HG02678 (cell line): ENCODE measurements at regions not wholly inside any gene's neighbourhood (a gene's known extent, or its start where the extent isn't known, plus 50 kb on each side); places are given as distances from the start of the nearest gene placed in this dataset.

Experiments used
- ATAC-seq: cut with Tn5 transposase; IDR thresholded peaks from one replicate; pipeline ENCODE4 v1.9.1; 2021; ENCODE audit warnings: mild to moderate bottlenecking, moderate library complexity; ENCODE audit not compliant: unreplicated experiment

DNA sequence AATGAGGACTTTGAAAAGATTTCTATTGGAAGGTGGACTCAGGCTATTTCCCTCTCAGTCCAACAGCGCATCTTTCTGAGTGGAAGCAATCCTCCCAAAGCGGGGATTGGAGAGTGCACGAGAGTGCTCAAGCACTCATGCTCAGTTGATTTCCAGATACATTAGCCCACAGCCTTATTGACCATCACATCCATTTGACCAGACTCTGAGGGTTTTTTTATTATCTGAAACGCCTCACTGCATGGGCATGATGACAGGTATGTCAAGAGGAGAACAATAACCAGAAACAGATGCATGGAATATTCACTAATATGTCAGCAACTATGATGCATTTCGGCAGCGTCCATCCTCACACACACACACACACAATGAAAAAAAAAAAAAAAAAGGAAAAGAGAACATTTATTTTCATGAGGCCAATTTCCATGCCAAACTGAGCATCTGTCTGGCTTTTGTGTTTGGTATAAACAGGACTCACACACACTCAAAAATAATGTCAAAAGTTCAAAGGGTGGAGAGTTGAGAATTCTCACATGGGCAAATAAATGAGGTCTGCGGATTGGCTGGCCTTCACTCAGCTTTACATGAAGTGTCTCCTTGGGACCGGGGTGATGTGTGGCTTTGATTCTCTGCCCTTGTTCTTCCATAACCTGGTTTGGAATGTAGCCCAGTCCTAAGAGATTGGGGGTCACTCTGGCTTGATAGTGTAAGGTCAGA, 371.6 kb downstream of the MCTP2 start:
- ATAC-seq: no peak

DNA sequence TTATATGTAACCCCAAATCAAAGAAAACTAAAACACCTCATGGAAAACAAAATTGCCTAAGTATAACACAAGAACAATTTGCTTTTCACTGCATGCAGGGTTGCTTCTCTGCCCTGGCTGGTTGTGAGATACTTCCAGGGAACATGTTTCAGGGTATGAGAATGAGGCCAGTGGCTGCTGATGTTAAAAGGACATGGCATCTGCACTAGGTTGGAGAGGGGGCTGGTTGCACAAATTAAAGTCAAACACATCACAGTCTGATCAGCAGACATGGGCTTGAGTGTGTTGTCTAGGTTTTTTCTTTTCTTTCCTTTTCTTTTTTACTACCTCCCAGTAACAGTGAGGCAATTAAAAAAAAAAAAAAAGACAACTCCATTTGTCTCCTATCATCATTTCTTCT, 374.9 kb downstream of the MCTP2 start:
- no peak for ATAC-seq

- no peak for ATAC-seq
Measured at GRCh38 chr15:94607176-94607654, 375.9 kb downstream of the MCTP2 start.

DNA sequence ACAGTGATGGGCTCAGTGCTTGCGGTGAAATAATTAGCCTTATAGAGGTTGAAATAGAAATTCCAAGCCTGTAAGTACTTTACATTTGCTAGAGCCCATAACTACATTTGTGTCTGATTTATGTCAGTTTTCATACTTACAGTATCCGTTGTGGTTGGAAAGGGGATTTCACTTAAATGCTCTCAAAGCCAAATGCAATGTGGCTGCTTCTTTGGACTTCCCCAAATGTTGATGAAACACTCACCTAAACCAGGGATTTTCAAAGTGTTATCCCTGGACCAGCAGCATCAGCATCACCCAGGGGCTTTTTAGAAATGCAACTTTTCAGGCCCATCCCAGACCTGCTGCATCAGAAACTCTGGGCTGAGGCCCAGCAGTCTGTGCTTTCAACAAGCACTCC, 378.7 kb downstream of the MCTP2 start:
- ATAC-seq: peak; percentile 88

DNA sequence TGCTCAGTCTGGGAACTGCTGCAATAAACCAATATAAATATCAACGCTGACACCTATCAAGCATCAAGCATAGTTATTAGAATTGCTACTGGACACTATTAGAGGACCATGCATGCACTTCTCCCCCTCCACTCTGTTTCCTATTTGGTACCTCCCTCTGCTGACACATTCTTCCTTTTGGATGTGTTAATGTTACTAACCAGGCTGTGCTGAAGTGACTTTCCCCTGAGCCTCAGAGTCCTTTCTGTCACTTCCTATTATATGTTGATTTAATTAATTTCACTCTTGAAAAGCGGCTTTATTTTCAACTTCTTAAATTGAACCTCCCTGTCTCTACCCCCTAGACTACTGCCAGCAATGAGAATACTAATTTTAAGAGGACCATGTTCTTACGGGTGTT, 379.1 kb downstream of the MCTP2 start:
- ATAC-seq: no peak

DNA sequence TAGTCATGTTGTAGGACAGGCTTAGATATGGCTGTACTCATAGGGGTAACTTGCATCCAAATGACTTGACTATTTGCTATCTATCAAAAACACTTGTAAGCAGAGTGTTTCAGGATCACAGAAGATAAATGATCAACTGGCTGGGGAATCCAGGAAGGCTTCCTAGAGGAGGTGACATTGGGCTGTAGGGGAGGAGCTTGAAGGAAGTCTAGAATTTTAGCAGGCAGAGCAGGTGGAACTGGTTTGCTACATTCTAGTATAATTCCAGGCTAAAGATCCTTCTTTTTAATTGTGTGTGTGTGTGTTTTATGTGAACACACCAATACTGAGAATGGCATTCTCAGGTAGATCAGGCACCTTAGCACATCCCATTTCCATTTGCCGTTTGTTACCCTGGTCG, 380.3 kb downstream of the MCTP2 start:
- no peak for ATAC-seq

GRCh38 chr15:94615688-94616087, 384.3 kb downstream of the MCTP2 start:
- no peak for ATAC-seq

GRCh38 chr15:94620632-94621031, 389.3 kb downstream of the MCTP2 start:
- ATAC-seq: no peak

DNA sequence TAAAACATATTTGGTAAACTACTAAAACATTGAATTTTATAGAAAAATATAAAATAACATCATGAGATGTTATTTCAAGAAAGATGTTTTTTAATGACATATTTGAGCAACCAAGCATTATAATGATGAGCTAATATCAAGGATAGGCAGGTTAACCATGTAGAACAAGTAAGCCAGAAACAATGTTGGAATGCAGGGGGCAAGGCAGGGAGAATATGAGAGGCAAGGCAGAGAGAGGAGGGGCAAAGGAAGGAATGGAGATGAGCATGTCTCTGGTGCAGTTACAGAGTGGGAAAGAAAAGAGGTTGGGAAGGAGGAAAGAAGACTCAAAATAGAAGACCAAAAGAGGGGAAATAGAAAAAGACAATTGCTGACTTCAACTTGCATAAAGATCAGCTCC, 390.4 kb downstream of the MCTP2 start:
- no peak for ATAC-seq

GRCh38 chr15:94626949-94627348, 395.6 kb downstream of the MCTP2 start:
- no peak for ATAC-seq

DNA sequence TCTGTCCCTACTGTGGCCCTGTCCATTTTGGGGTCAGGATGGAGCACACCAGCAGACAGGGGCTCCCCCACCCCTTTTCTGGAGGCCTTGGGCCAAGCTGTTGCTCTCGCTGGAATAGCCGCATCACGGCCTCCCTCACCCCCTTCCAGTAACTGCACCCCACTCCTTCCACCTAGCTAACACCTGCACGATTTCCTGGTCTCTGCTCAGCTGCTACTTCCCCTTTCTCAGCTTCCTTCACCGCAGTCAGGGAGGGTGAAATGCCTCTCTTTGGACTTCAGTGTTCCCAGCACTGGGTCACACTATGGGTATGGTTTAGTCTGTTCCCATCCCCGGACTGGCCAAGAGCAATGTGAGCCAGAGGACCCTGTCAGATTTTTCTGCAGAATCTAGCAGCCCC, 400.2 kb downstream of the MCTP2 start:
- ATAC-seq: peak; percentile 70

DNA sequence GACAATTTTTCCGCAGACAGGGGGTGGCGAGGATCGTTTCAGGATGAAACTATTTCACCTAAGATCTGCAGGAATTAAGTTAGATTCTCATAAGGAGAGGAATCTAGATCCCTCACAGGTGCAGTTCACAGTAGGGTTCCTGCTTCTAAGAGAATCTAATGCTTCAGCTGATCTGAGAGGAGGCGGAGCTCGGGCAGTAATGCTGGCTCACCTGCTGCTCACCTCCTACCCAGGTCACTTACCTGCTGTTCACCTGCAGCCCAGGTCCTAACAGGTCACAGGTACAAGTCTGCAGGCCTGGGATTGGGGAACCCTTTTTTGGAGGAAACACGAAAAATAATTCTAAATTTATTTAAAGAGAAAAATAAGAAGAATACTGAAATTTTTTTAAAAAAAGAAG, 406.8 kb downstream of the MCTP2 start:
- ATAC-seq: no peak

- ATAC-seq: no peak
Measured at GRCh38 chr15:94639701-94640100, 408.3 kb downstream of the MCTP2 start.

GRCh38 chr15:94644433-94644832, 413.1 kb downstream of the MCTP2 start:
- no peak for ATAC-seq

DNA sequence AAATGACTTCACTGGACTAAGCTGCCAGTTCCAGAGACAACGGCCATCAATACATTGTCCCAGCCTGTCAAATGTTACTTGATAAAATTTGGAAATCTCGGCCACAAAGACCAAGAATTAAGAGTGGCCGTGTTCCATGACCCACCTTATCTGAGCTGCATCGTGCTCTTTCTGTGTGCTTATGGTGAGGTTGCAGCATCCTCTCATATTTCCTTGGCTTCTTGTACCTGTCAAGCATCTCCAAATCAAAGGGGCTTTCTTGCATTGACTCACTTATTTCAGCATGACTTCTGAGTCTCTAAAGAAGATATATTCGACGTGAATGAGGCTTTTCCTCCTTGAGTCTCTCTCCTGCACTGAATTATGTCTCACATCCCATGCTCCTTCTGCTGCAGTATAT, 421.7 kb downstream of the MCTP2 start:
- ATAC-seq: no peak

DNA sequence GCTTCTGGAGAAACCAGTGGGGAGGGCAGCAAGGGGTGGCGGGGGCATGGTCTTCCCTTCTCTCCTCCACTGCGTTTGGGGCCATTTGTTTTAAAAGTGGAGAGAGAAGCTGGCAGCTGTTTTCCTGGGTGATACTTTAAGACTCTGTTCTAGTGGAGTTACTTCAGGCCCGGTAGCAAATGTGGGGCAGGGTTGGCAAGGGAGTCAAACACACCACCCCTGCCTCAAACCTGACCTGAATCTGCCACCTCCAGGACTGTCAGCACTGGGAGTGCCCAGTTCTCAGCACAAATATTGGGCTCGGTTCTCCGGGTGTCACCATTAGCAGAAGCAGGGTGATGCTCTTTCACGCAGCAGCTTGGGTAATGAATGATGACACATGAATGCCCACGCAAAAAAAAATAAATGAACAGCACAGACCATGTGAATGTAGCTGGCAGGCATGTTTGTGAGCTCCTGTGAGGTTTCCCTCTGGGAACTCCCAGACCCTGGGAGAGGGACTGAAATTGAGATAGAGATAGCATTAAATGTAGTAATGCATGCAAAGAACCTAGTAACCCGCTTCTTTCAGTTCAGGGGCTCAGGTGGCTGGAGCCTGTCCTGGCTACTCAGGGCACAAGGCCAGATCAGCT, 424.0 kb downstream of the MCTP2 start:
- no peak for ATAC-seq

- no peak for ATAC-seq
Measured at GRCh38 chr15:94665676-94666441, 434.5 kb downstream of the MCTP2 start.

DNA sequence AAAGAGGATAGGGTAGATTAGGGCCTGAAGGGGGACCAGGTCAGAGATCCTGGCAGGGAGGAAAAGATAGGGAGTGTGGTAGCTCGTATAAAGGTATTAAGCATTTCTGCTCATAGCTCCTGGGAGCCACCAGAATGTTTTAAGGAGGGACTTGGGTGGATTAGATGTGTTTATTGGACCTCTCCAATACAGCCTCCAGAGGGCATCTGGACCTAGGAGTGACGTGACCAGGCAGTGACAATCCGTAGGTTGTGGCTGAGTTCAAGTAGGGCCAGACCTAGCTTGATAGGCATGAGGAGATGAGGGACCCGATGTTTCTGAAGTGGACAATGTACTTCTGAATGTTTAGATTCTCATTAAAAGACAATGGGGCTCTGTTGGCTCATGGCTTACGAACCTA, 435.2 kb downstream of the MCTP2 start:
- no peak for ATAC-seq

DNA sequence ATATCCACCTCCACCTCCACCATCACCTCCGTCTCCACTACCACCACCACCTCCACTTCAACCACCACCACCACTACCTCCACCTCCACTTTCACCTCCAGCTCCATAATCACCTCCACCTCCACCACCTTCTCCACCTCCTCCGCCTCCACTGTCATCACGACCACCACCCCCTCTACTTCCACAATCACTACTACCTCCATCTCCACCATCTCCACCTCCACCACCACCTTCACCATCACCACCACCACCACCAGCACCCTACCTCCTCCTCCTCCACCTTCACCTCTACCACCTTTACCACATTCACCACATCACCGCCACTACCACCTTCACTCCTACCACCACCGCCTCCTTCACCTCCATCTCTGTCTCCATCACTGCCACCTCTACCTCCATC, 435.7 kb downstream of the MCTP2 start:
- no peak for ATAC-seq

- ATAC-seq: no peak
Measured at GRCh38 chr15:94670438-94671034, 439.2 kb downstream of the MCTP2 start.

GRCh38 chr15:94671858-94672532, 440.6 kb downstream of the MCTP2 start:
- no peak for ATAC-seq
